Fibroblast of the conjunctiva (primary cell): ENCODE measurements at regions not wholly inside any gene's neighbourhood (a gene's known extent, or its start where the extent isn't known, plus 50 kb on each side); places are given as distances from the start of the nearest gene placed in this dataset.
"Not testable (repeated sequence)": the region's sequence is repeated elsewhere in the genome, so short reads cannot be mapped to it uniquely, and the experiment has no call there.

Experiments used
- DNase-seq: peaks from one replicate; pipeline ENCODE4 v3.0.0-alpha.2; 2010; ENCODE audit warnings: low read depth

DNA sequence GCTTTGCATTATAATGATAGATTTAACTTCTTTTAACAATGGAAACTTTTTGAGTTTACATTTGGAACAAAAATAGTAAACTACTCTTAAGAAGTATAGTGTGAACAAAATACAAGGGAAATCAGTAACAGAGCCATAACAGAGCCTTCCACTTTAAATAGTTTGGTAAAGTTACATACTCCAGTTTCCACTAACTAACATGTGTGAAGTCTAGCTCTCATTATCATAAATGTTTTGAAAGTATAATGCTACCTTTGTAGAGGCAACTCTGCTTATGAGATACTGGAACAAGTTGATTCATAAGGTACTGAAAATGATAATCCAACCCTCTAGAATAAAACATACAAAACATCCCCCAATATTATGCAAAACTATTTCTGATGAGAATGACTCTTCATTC lies 1155.1 kb upstream of the ADGRL2 start:
- no peak for DNase-seq

DNA sequence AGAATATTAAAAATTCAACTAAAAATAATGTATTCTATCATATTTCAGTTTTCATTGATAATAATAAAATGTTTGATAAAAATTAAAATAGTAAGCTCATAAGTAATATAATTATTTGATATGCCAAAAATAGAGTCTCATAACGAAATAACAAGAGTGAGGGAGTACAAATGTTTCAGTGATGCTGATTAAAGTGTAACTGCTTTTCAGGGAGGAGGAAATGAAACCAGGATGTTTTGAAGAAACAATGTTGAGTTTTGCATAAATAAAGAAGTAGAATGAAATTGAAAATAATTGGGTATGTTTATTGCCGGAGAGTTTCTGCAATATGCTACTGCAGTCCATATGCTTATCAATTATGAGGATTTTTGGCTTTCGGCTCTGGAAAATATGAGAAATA lies 1159.8 kb upstream of the ADGRL2 start:
- DNase-seq: no peak

DNA sequence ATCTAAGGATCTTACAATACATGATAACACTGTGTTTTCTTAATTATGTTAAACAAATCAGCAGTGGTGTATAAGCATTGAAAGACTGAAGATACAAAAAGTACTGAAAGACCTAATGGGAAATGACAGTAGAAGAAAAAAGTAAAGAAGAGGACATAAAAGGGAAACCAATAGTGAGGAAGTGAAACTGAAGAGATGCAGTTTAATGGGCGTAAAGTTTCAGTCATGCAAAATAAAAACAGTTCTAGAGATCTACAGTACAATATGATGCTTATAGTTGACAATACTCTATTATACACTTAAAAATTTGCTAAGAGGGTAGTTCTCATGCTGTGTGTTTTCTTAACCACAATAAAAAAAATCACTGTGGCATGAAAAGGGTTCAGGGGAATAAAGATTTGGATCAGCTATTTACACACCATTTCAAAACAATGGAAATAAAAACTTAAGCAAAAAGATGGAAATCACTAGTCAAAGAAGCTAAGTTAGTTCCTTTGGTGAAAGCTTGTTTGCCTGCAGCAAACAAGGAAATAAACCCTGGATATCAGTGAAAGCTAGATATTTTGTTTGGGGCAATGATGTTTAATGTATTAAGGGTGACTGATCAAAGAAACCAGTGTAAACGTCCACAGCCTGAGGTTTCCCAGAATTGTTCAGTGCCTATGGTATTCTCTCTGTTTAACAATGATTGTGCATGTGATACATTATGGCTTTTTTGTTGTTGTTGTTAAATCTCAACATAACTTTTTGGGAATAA lies 1160.8 kb upstream of the ADGRL2 start:
- no peak for DNase-seq

DNA sequence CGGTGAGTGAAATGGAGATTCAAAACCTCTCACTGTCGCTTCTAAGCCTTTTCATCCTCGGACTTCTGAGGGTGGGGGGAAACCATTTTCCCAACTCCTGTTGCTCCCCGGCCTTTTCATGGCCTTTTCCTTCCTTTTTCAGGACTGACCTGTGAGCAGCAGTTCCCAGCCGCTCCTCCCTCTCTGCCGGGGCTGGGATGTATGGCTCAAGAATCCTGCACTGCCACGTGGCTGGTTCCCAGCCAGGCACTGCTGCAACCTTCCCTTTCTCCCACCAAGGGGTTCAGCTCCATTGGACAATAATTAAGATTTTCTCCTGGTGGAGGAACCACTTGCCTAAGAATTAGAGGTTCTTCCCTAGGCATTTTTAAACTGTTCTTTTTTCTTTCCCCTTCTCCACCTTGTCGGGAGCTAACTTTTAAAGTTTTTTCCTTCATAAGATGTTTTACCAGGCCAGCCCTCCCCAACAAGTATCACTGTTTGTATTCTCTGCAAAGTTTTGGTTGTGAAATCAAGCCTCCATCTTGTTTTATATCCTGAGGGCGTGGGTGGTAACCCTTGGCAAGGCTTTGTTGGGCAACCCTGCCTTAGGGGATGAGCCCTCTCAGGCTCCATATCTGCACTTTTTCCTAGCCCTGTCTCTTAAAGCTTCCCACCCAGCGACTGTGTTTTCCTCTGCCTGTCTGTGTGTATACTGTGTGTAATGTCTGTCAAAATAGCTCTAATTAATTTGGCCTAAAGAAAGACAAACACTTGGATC lies 1166.6 kb upstream of the ADGRL2 start:
- no peak for DNase-seq

DNA sequence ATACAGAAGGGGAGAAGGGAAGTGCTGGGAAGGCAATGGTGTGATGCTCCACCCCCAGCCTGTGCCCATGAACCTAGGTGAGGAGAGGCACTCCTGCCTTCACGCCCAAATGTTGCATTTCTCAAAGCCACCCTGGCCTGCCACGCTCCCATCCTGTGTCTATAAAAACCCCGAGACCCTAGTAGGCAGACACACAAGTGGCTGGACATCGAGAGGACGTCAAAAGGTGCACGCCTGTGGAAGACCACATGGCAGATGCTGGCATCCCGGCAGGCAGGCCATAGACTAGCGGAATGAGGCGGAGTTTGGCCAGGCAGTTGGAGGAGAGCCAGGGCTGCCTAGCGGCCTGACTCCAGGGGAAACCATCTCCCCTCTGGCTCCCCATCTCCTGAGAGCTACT lies 1168.5 kb upstream of the ADGRL2 start:
- no peak for DNase-seq

DNA sequence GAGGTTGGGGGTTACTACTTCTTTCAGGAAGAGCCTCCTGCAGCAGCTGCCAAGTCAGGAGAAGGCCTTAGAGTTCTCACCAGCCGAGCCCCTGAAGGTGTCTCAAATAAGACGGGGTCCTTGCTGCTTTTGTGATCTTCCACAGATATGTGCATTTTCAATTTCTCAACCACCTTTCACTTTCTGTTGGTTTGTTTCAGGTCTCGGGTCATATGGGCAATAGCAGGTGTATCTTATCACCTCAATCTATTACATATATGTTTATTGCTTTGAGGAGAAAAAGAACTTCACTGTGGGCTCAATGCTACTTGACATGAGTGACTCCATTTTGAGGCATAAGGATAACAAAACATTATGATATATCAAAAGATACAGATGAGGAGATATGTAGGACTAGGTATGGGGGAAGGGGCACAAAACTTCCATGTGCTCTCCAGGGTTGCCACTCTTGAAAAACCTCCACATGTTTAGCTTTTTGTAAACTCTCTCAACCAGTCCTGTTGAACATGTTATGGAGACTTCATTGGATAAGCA lies 1171.4 kb upstream of the ADGRL2 start:
- no peak for DNase-seq

DNA sequence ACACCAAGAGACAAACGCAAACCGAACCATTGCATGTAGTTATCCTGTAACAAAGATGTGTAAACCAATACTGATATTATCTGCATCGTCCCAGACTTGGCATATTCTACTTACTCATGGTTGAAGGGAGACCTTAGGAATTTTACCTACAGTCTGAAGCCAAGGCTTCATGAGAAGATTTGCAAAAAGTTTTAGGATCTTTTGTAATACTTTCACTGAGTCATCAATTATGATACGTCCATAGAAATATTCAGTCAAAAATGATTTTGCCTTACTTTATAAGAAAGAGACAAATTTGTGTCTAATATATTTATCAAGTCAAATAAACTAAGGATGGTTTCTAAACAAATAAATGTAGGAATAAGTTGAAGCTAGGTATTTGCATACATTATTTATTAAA lies 1176.1 kb upstream of the ADGRL2 start:
- DNase-seq: no peak

DNA sequence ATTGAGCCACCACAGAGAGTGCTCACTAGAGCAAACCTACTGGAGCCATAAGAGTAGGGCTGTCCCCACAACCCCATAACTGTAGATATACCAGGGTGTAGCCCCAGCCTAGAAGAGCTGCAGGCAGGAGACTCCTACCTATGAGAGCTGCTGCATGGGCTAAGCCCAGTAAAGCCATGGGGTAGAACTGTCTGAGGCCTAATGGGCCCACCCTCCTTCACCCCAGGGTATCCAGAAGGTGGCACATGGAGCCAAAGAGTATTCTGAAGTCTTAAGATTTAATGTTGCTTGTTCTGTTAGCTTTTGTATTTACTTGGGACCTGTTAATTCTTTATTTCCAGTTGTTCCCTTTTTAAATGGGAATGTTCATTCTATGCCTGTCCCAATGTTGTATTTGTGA lies 1193.7 kb upstream of the ADGRL2 start:
- no peak for DNase-seq

DNA sequence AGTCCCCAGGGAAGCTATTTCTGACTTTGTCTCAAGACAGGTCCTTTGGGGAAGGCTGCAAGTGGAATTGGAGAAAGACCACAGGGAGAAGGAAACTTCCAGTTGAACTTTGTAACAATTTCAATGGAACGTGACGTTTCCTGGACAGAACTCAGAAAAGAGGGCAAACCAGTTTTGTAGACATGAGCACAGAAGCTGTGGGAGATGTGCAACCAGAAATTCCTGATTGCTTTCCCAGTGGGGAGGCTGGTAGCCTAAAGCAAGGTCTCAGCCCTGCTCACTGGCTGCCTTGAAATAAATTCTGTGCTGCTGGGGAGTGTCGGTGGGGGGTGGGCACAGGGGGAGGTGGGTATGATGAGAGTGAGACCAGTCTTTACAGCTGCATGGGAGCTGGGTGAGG lies 1206.7 kb upstream of the ADGRL2 start:
- no peak for DNase-seq

DNA sequence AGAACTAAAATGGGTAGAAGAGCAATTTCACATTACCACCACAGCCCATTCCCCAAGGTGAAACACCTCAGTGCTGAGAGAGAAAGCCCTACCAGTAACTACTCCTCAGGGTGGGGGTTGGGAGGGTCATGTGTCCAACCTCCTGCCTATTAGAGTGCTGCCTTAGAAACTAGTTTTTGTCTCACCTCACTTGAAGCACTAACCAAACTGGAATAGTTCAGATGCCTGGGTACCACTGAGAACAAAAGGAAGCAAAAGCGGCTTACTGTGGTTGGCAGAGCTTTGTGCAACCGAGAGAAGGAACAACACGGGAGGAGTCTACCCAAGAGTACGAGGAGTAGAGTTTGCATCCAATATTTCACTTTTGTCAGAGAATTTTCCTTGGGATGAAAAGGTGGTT lies 1207.5 kb upstream of the ADGRL2 start:
- no peak for DNase-seq

DNA sequence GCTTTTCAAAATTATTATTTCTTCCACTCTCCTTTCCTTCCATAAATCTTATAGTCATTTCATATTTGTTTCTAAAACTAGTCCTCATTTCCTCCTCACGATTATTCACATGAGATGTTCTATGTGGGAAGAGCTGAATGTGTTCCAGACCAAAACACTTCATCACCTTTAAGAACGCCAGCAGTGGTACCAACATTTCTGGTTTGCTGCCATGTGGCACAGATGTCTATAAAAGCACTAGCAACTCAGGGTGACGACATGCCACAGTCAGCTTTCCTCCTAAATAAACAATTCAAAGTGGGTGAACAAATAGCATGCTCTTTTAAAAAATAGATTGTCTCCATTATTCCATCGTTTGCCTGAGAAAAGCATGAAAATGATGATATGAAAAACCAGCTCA lies 1217.8 kb upstream of the ADGRL2 start:
- no peak for DNase-seq

DNA sequence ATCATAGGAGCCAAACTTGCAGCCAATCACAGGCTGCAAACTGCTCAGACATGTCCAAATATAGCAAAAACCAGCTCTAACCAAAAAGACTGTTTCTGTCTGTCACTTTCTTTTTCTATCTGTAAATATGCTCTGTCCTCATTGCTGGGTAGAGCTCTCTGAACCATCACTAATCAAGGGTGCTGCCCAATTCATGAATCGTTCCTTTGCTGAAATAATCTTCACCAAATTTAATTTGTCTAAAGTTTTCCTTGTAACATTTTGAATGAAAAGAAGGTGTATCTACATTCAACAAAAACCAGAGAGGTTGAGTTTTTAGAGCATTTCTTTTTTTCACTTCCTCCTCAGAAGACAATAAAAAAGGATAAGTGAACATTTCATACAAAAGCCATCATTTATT lies 1221.7 kb upstream of the ADGRL2 start:
- DNase-seq: no peak

DNA sequence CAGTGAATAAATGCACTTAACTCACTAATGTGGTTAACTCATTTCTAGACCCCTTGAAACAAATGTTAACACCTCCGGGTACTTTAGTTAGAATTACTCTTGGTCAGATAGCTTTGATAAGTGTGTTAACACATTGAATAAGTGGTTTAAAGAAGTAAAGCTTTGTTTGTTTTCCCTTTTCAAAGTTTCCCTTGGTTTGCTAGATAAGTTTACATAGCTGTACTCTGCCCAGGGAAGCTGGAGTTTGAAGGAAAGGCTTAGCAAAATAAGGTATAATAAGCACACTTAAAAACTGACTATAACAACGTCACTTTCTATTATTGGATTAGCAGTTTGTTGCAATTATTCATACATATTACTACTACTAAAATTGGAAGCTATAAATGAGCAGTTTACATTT lies 1233.9 kb upstream of the ADGRL2 start:
- no peak for DNase-seq

DNA sequence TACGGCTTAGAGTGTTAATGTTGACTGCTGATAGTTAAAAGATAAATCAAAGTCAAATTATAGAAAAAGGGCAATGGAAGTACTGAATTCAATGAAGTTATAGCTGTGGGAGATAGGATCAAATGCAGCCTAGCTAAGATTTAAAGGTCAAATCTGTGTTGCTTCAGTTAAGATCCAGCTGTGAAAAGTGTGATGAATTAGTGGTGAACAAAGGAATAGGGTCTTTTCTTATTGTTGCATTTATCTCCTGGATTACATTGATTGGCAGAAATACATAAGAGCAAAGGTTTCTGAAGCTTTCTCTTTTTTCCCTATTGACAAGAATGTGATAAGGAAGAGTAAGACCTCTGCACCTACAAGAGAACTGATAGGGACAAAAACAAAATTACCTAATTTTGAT lies 1234.6 kb upstream of the ADGRL2 start:
- no peak for DNase-seq

DNA sequence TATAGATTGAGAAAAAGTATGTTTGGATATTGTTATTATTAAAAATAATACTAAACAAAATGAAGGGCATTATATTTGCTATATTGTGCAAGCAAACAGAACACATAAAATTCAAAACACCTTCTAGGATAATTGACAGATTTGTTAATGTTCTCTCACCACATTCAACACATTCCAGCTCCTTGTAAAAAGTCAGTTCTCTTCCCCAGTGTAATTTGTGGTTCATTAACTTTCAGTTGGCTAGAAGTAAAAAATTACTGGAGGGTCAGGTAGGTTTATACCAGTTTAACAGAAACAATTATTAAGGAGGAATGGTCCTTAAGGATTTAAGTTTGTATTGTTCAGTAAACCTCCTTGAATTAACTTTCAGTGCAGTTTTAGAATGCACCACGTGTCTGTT lies 1235.3 kb upstream of the ADGRL2 start:
- DNase-seq: no peak

DNA sequence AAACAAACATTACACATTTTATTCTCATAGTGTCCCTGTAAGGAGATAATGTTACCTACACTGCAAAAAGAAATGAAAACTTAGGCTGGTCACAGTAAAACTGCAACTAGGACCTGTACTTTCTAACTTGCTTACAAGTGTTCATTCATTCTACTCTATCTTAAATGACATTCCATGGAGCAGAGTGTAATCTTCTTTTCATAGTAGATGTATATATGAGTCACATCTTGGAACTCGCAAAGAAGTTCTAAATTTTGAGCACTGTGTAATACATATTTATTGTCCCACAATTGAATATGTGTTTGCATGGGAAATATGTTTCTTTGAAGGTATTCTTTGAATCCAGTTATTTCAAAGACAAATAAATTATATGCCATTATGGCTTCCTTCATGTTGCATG lies 1258.5 kb upstream of the ADGRL2 start:
- no peak for DNase-seq

DNA sequence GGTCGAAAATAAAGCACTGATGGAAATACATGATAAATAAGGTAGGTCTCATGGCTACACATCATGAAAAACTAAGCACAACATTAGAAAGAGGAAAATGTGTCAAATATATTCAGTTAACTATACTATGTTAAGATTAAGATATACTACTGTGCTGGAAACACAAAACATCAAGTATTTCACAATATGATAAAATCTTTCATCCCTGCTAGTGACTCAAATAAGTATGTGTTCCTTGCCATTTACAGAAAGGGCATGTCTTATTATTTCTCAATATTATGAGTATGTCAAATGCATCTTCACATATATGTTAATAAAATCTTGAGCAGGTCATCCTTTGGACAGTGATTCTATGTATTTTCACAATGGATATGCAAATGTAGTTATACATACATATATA lies 1260.1 kb upstream of the ADGRL2 start:
- no peak for DNase-seq

DNA sequence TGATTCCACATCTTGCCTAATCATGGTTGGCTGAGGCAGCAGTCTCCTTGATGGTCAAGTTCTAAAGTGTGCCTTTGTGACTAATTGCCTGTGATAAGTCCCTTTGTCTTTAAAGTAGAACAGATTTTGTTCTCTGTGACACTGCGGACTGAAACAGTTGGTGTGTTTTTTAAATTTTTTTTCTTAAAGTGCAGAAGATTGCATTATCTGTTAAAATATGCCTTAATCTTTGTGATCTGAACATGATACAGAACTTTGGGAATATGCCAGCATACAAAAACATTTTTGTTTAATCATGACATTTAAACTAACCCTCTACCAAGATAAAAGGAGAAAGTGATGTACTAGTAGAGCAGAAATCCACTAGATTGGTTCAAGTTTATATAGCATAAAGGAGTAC lies 1260.6 kb upstream of the ADGRL2 start:
- DNase-seq: no peak

DNA sequence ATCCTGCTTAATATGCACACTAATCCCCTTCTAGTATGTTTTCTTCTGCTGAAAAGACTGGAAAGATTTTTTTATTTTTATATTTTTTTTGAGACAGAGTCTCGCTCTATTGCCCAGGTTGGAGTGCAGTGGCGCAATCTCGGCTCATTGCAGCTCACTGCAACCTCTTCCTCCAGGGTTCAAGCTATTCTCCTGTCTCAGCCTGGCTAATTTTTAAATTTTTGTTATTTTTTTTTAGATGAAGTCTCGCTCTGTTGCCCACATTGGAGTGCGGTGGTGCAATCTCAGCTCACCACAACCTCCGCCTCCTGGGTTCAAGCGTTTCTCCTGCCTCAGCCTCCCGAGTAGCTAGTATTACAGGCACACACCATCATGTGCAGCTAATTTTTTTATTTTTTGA lies 1261.4 kb upstream of the ADGRL2 start:
- DNase-seq: not testable (repeated sequence)

DNA sequence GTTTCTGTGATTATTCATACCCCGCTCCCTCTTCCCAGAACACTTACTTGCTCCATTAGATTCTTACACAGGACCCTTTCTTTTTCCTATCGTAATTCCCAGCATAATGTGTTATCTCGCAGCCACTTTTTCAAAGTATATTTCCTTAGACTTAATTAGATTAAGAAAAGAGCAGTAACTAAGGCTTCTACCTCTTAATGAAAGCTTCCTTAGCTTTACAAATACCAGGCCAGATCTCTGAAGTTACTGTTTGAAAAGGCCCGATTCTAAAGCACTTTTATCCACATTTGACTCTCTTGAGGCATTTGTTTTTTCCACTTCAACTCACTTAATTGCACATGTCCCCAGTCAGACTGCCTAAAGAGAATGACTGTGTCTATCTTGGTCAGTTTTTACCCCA lies 1264.3 kb upstream of the ADGRL2 start:
- no peak for DNase-seq

DNA sequence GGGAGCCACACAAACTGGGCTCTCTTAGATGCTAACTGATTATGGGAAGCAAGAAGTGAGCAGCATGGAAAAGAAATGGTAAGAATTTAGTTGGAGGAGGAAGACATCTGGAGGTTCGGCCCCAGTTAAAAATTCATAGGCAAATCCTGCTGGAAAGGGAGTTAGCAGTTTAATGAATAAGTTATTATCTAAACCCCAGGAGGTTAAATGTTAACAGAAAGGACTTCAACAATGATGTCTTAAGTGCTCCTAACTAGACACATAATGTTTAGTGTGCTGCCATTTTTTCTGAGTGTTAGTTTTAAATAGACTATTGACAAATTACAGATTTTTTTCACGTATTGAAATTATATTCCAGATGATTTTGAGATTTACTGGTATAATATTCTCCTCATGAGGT lies 1265.3 kb upstream of the ADGRL2 start:
- DNase-seq: no peak

DNA sequence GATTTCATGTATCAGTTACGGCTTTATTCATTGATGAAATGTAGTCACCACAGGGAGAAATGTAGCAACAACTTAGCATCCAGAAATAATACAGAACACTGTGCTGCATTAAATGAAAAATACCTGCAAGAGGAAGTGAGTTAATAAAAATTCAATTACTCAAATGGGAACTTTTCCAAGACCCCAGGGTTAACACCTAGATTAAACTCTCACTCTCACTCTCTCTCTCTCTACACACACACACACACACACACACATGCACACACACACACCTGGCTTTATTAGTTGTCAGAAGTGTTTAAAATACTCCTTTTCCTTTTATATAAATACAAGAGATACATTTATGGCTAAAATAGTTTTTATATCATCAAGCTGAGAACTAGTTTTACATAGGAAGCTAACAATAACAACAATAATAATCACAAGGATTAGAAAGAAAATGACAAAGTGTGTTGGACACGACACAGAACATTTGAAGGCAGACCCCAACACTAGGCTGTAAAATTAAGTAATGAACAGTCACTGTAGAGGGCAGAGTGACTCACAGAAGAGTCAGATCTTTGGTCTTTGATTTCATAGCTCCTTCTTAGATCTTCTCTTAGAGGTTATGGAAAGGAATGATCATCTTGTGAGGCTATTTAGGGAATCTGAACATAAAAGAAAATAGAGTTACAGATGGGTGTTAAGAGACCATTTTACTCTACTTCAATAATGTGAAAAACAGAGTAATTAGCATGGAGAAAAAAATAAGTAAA lies 1266.0 kb upstream of the ADGRL2 start:
- DNase-seq: no peak

DNA sequence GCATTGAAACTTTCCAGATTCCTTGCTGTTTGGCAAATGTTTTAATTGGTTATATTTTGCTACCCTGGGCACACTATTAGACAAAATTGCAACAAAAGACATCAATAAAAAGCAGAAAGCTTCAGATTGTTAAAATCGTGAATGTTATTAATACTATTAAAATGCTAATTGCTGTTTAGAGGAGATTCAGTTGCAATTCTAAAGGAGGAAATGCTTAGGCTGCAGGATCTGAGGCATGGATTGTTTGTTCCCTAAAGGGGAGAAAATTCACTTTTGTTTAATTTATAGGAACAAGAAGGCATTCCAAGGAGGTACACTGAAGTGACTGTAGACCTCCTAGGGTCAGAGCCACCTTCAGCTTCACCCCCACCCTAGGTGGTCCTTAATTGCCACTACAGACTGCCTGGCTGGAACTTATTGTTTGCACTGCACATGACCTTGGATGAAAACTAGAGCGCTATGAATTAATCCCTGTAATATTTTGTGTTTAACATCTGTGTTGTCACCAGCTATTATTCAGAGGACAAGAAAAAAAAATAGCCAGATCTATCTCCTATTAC lies 1266.9 kb upstream of the ADGRL2 start:
- DNase-seq: no peak
